AG10803 (cell line): ENCODE measurements at regions not wholly inside any gene's neighbourhood (a gene's known extent, or its start where the extent isn't known, plus 50 kb on each side); places are given as distances from the start of the nearest gene placed in this dataset.

Experiments
- DNase-seq: peaks from one replicate; pipeline ENCODE4 v3.0.0; 2010; ENCODE audit warnings: low read depth
- H3K4me3 ChIP-seq: 2 replicates; pipeline ENCODE4 v1.5.1; 2011; ENCODE audit warnings: mild to moderate bottlenecking, low read length, control low read depth
- TF ChIP-seq, protein P1 (sequence below): conservative IDR thresholded peaks from 2 replicates; pipeline ENCODE4 v1.5.1; 2011; ENCODE audit warnings: mild to moderate bottlenecking, low read length, control low read depth, inconsistent platforms

DNA sequence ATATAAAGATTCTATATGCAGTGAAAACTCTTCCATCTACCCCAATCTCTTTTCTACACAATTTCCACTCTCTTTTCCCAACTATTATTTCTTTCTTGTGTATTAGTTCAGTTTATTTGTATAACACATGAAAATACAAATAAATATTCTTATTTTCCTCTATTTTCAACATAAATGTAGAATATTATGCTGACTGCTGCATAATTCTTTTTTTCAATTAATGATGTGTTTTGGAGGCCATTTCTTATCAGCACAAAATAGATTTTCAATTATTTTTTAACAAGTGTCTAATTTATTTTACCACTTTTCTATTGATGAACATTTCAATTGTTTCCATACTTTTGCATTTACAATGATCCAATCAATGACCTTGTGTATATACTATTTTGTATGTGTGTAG lies 557.7 kb upstream of the NR3C2 start:
- TF ChIP-seq, protein P1, sequence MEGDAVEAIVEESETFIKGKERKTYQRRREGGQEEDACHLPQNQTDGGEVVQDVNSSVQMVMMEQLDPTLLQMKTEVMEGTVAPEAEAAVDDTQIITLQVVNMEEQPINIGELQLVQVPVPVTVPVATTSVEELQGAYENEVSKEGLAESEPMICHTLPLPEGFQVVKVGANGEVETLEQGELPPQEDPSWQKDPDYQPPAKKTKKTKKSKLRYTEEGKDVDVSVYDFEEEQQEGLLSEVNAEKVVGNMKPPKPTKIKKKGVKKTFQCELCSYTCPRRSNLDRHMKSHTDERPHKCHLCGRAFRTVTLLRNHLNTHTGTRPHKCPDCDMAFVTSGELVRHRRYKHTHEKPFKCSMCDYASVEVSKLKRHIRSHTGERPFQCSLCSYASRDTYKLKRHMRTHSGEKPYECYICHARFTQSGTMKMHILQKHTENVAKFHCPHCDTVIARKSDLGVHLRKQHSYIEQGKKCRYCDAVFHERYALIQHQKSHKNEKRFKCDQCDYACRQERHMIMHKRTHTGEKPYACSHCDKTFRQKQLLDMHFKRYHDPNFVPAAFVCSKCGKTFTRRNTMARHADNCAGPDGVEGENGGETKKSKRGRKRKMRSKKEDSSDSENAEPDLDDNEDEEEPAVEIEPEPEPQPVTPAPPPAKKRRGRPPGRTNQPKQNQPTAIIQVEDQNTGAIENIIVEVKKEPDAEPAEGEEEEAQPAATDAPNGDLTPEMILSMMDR = no peak
- DNase-seq = no peak
- no peak overlapping the region for H3K4me3 ChIP-seq

DNA sequence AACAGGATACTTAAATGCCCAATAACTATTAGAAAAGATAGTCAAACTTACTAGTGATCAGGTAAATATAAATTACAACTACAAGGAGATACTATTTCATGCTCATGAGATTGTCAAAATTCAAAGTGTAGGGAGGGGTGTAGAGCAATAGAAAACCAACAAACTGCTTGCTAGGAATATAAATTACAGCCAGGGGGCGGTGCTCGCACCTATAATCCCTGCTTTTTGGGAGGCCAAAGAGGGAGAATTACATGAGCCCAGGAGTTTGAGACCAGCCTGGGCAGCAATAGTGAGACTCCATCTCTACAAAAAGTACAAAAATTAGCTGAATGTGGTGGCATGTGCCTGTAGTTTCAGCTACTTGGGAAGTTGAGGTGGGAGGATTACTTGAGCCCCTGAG lies 556.5 kb upstream of the NR3C2 start:
- TF ChIP-seq, protein P1 = peak; percentile 48
- H3K4me3 ChIP-seq = no peak overlapping the region
- peak; percentile 19 for DNase-seq

DNA sequence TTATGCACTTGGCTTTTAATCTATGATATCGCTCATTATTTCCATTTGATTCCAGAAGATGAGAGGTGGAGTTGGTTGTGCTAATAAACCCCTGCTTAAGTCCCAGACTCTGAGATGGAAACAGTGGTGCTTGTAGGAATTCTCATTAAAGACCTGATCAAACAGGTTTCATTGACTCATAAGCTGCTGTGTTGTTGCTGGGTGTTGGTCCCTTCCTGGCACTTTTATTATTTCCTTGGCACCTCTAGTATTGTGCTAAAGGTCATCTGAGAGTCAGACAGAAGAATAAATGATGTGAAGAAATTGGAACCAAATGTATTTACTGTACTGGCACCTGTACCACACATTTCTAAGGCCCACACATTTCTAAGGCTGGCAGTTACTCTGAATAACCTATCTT lies 544.7 kb upstream of the NR3C2 start:
- no peak overlapping the region for H3K4me3 ChIP-seq
- TF ChIP-seq, protein P1 = no peak
- DNase-seq = no peak

GRCh38 chr4:148984951-148985350 lies 542.7 kb upstream of the NR3C2 start:
- no peak overlapping the region for H3K4me3 ChIP-seq

GRCh38 chr4:148982200-148982599 lies 540.0 kb upstream of the NR3C2 start:
- TF ChIP-seq, protein P1 = no peak
- H3K4me3 ChIP-seq = no peak overlapping the region
- no peak for DNase-seq

More at GRCh38 chr4:148984951-148985350, 542.7 kb upstream of the NR3C2 start:
- no peak for DNase-seq
- TF ChIP-seq, protein P1 = no peak

DNA sequence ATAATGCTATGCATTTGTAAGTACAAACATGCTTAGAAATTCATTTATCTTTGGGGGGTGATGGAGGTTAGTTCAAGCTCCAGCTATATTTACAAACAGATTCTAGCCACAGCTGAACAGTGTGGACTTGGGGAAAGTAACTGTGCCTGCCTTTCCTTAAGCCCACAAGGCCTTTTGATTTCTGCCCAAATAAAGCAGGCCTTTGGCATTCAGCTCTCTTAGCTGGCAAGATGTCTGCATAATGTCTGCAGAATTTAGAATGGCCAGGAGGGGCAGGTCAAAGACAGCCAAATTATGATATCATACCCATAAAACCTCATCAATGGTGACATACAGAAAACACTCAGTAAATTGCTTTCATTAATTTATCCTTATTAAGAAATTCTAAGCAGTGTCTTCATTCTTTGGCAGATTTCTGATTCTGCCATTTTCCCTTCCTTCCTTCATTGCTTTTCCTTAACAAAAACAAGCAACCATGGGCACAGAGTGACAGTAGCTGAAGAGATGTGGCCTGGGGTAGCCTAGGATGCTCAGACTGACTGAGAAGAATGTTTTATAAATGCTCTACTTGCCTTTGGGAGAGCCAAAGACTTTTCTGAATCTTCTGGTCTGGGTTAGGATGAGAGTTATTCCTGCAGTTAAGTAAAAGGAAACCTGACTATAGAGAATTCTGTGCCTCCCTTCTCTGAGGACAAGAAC lies 538.7 kb upstream of the NR3C2 start:
- no peak overlapping the region for H3K4me3 ChIP-seq
- TF ChIP-seq, protein P1 = no peak
- no peak for DNase-seq

- TF ChIP-seq, protein P1 = no peak
- no peak for DNase-seq
These were observed 536.1 kb upstream of the NR3C2 start for GRCh38 chr4:148978301-148978700.

More at GRCh38 chr4:148978301-148978700, 536.1 kb upstream of the NR3C2 start:
- H3K4me3 ChIP-seq = no peak overlapping the region
